GM18520 (cell line): ENCODE measurements at regions not wholly inside any gene's neighbourhood (a gene's known extent, or its start where the extent isn't known, plus 50 kb on each side); places are given as distances from the start of the nearest gene placed in this dataset.
"Not testable (repeated sequence)": the region's sequence is repeated elsewhere in the genome, so short reads cannot be mapped to it uniquely, and the experiment has no call there.

Experiments used
- ATAC-seq: cut with Tn5 transposase; IDR thresholded peaks from one replicate; pipeline ENCODE4 v1.9.1; 2021; ENCODE audit not compliant: unreplicated experiment

GRCh38 chr5:45893309-45893708 lies 197.1 kb upstream of the HCN1 start:
- no peak for ATAC-seq

- ATAC-seq = not testable (repeated sequence)
Observed at GRCh38 chr5:45890441-45891080, 194.4 kb upstream of the HCN1 start.

GRCh38 chr5:45862763-45863162 lies 166.6 kb upstream of the HCN1 start:
- ATAC-seq = no peak

DNA sequence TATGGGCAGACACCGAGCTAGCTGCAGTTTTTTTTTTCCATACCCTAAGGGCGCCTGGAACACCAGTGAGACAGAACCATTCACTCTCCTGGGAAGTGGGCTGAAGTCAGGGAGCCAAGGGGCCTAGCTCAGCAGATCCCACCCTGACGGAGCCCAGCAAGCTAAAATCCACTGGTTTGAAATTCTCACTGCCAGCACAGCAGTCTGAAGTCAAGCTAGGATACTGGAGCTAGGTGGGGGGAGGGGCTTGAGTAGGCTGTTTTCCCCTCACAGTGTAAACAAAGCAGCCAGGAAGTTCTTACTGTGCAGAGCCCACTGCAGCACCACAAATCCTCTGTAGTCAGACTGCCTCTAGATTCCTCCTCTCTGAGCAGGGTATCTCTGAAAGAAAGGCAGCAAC lies 151.7 kb upstream of the HCN1 start:
- ATAC-seq = no peak

GRCh38 chr5:45826055-45826454 lies 129.9 kb upstream of the HCN1 start:
- no peak for ATAC-seq

GRCh38 chr5:45800331-45800730 lies 104.2 kb upstream of the HCN1 start:
- no peak for ATAC-seq

- no peak for ATAC-seq
Observed at GRCh38 chr5:45799388-45799787, 103.2 kb upstream of the HCN1 start.

DNA sequence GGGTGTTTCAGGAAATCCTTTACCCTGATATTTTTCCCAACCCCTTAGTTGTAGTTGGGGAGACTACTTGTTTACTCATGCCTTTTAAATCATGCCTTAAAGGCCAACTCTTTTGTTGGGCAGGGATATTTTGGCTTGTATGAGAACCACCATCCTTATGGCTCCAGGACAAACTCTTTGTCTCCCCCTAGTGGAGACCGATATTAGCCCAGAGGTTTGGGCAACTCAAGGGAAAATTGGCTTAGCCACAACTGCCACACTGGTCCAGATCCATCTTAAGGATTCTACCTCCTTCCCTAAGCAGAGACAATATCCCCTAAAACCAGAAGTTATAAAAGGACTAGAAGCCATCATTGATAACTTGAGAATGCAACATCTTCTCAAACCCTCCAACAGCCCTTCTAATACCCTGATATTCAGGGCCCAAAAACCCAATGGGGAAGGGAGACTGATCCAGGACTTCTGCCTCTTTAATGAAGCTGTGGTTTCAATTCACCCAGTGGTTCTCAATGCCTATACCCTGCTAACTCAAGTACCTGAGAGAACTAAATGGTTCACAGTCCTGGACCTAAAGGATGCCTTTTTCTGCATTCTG lies 100.9 kb upstream of the HCN1 start:
- no peak for ATAC-seq

GRCh38 chr5:45795458-45795857 lies 99.3 kb upstream of the HCN1 start:
- ATAC-seq = no peak

DNA sequence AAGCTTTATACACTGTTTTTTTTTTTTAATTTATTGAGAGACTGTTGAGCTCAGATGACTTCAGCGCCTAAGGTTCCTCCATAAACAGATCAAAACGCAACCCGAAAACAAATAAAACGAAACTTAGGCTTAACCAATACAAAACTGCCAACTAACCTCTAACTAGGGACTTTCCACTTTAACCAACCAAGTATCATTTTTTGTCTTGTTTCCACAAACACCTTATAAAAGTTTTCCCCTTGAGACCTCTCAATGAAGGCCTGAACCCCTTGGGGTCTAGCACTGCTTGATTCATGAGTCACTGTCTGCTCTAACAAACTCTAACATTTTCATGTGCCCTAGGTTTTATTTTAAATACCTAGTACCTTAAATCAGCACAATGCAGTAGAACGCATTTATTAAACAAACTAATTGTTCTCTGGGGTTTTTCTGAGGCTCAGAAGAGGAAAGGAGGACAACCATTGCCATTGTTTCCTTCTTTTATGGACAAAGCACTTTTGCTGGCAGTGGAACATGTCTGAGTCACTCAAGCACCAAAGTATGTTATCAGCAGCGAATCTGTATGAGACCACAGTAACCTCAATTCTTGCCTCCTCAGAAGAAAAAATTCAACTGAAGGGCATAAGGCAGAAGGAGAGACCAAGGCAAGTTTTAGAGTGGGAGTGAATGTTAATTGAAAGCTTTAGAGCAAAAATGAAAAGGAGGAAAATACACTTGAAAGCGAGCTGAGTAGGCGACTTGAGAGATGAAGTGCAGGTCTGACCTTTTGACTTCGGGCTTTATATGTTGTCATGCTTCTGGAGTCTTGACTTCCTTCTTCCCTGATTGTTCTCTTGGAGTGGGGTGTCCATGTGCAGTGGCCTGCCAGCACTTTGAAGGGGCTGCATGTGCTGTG lies 97.7 kb upstream of the HCN1 start:
- ATAC-seq = peak; percentile 91

GRCh38 chr5:45779874-45780671 lies 83.9 kb upstream of the HCN1 start:
- no peak for ATAC-seq

DNA sequence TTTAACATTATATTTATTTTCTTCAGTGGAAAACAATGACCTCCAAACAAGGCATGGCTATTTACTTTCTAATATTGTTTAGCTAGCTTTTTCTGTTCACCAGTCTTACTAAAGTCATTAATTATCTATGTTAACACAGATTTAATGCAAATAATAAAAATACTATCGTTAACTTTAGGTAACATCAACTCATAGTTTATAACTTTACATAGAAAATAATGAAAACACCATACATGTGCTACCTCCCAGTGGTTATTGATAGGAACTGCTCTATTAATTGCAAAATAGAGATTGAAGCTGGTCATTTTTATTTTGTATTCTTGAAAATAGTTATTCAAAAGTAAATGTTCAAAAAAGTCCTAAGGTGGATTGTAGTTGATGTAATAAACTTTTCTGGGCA lies 78.3 kb upstream of the HCN1 start:
- ATAC-seq = no peak

DNA sequence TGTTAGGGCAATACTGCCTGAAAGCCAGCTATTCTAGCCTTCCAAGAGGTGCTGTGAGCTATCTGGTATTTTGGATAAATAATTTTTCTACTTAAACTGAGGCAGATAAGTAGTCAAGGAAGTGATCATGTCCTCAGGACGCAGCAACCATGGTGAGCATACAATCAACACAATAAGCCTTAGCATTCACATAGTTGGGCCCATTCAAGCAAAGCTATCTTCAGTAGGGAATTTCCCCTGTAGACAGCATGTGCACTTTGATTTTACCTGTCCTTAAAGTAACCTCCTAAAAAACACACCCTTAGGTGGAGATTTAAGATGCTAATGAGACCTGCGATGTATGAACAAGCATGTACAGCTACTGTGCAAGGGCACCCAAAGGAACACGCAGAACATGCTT lies 76.2 kb upstream of the HCN1 start:
- no peak for ATAC-seq

DNA sequence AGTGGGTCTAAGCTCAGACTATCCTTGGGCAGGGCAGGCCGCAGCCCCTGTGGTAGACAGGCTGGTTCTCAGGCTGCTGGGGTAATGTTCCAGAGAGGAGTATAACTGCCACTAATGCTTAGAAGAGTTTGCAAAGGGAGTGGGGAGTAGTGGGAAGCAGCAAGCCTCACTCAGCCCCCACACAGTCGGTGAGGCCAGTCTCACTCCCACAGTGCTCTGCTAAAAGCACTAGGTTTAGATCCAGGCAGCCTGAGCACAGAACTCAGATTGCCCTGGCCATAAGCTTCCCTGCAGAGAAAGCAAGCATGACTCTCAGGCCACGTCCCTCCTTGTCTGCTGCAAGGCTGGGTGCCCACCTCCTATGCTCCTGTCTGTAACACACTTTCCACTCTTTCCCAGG lies 69.4 kb upstream of the HCN1 start:
- ATAC-seq = no peak

GRCh38 chr5:45750574-45750973 lies 54.4 kb upstream of the HCN1 start:
- ATAC-seq = no peak

DNA sequence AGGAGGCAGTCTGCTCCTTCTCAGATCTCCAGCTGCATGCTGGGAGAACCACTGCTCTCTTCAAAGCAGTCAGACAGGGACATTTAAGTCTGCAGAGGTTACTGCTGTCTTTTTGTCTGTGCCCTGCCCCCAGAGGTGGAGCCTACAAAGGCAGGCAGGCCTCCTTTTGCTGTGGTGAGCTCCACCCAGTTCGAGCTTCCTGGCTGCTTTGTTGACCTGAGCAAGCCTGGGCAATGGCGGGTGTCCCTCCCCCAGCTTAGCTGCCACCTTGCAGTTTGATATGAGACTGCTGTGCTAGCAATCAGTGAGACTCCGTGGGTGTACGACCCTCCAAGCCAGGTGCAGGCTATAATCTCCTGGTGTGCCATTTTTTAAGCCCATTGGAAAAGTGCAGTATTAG lies 52.3 kb upstream of the HCN1 start:
- ATAC-seq = not testable (repeated sequence)
